ENCODE measurements at regions not wholly inside any gene's neighbourhood (a gene's known extent, or its start where the extent isn't known, plus 50 kb on each side); places are given as distances from the start of the nearest gene placed in this dataset.

DNA sequence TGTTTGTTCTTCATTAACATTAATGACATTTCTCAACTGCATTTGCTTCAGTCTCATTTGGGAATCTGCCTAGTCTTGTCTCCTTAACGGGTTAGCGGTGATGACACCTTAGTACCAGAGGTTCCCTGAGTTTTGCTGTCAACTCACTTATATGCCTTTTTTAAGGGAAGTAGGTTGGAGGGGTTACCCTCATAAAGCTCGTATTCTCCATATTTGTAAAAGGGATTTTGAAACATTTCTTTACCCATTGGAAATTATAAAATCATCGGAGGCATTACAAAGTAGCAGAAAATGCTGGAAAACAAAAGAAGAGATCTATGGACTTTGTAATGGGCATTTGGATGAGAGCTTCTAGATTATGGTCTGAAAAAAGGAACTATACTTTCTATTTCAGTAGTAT, 88.7 kb upstream of the PRDM1 start:
- TF ChIP-seq, protein P1, sequence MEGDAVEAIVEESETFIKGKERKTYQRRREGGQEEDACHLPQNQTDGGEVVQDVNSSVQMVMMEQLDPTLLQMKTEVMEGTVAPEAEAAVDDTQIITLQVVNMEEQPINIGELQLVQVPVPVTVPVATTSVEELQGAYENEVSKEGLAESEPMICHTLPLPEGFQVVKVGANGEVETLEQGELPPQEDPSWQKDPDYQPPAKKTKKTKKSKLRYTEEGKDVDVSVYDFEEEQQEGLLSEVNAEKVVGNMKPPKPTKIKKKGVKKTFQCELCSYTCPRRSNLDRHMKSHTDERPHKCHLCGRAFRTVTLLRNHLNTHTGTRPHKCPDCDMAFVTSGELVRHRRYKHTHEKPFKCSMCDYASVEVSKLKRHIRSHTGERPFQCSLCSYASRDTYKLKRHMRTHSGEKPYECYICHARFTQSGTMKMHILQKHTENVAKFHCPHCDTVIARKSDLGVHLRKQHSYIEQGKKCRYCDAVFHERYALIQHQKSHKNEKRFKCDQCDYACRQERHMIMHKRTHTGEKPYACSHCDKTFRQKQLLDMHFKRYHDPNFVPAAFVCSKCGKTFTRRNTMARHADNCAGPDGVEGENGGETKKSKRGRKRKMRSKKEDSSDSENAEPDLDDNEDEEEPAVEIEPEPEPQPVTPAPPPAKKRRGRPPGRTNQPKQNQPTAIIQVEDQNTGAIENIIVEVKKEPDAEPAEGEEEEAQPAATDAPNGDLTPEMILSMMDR (IDR thresholded peaks at IDR 0.05; ENCODE audit: extremely low read depth in 1 of 2, insufficient read depth in 1 of 2, low read depth in 1 of 2, low read length in 2 of 2), result no peak
- TF ChIP-seq FOS (IDR thresholded peaks at IDR 0.05; ENCODE audit: borderline replicate concordance, insufficient read depth, low read length) (no peak), POLR2A (IDR thresholded peaks at IDR 0.05; ENCODE audit: low read depth, low read length) (no peak)
